Panc1 (cell line): ENCODE measurements at regions not wholly inside any gene's neighbourhood (a gene's known extent, or its start where the extent isn't known, plus 50 kb on each side); places are given as distances from the start of the nearest gene placed in this dataset.

Source experiments
- CTCF ChIP-seq: fragments of 450-650 bp; IDR thresholded peaks from 2 replicates; pipeline ENCODE4 v1.5.1; 2017; ENCODE audit warnings: mild to moderate bottlenecking
- POLR2AphosphoS5 ChIP-seq: IDR thresholded peaks from 2 replicates; pipeline ENCODE4 v1.6.1; 2012; ENCODE audit warnings: mild to moderate bottlenecking, low read depth, low read length, moderate library complexity
- REST ChIP-seq, 2 experiments: IDR thresholded peaks; 2 replicates each; pipeline ENCODE4 v1.6.1; 2011 to 2012; ENCODE audit warnings: low read depth in 2 of 2, control low read depth in 1 of 2, low read length in 1 of 2, mild to moderate bottlenecking in 1 of 2, moderate library complexity in 1 of 2; ENCODE audit not compliant: insufficient read depth in 1 of 2
- SIN3A ChIP-seq: IDR thresholded peaks from 2 replicates; pipeline ENCODE4 v1.6.1; 2012; ENCODE audit warnings: low read depth, mild to moderate bottlenecking, low read length, moderate library complexity, borderline replicate concordance; ENCODE audit not compliant: insufficient read depth
- TCF7L2 ChIP-seq: IDR thresholded peaks from 2 replicates; pipeline ENCODE4 v1.6.1; 2011; ENCODE audit warnings: mild to moderate bottlenecking, low read depth, low read length, inconsistent platforms

- TF ChIP-seq CTCF = no peak
- TF ChIP-seq REST (IDR thresholded peaks at IDR 0.05; ENCODE audit: insufficient read depth in 1 of 2, low read depth in 2 of 2, low read length in 1 of 2) = no peak
- TF ChIP-seq POLR2AphosphoS5 = no peak
- no peak for TF ChIP-seq SIN3A
- no peak for TF ChIP-seq TCF7L2
These were observed 212.7 kb upstream of the IGFBP3 start for GRCh38 chr7:46133751-46134150.
